HG02938 (cell line): ENCODE measurements at regions not wholly inside any gene's neighbourhood (a gene's known extent, or its start where the extent isn't known, plus 50 kb on each side); places are given as distances from the start of the nearest gene placed in this dataset.
"Not testable (repeated sequence)": the region's sequence is repeated elsewhere in the genome, so short reads cannot be mapped to it uniquely, and the experiment has no call there.

Experiments used
- ATAC-seq: cut with Tn5 transposase; IDR thresholded peaks from one replicate; pipeline ENCODE4 v1.9.1; 2021; ENCODE audit warnings: mild to moderate bottlenecking, moderate library complexity; ENCODE audit not compliant: unreplicated experiment

DNA sequence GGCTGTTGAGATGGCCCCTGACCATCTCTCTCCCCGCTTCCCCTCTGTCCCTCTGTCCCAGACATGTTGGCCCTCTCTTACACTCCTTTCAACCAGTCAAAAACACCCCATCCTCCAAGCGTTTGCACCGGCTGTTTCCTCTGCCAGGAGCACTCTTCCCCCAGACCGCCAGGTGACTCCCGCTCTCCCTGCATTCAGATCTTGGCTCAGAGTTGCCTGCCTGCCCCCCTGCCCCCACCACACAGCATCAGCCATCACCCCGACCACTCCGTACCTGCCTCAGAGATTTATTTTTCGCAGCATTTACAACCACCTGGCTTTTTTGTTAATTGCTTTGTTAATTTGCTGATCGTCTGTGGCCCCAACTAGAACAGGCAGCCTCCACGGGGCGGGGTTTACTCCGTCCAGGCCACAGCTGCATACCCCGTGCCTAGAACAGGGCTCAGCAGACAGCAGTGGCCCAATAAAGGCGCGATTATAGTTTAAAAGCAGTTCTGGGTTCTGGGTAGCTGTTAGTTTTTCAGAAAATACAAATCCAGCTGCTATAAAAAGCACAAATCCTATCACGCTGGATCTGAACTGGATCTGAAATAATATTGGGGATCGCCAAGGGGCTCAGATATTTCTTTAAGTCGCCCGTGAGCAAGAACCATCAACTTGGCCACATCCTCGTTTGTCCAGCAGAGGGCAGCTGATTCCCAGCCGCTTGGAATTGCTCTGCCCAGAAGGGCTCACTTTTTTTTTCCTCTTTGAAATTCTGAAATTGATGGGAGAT lies 173.6 kb downstream of the IRF8 start:
- no peak for ATAC-seq

DNA sequence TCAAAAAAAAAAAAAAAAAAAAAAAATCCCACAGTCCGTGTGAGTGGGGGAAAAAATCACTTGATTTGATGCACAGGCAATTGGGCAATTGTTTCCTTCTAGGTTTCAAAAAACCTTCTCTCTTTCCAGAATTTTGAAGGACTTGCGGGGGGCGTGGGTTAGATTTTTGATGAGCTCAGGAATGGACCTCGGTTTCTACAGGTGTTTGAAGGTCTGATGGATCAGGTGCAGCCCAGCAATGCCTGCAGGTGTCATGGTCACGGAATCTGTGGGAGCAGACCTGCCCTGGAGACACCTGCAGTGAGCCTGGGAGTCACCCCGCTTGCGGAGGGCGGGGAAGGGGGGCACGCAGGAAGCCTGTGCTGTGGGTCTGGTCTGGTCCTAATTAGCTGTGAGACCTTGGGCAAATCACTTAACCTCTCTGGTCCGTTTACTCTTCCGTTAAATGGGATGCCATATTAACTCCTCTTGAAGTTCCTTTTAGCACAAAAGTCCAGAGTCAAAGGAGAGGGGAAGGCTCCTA lies 174.2 kb downstream of the IRF8 start:
- ATAC-seq, result no peak

DNA sequence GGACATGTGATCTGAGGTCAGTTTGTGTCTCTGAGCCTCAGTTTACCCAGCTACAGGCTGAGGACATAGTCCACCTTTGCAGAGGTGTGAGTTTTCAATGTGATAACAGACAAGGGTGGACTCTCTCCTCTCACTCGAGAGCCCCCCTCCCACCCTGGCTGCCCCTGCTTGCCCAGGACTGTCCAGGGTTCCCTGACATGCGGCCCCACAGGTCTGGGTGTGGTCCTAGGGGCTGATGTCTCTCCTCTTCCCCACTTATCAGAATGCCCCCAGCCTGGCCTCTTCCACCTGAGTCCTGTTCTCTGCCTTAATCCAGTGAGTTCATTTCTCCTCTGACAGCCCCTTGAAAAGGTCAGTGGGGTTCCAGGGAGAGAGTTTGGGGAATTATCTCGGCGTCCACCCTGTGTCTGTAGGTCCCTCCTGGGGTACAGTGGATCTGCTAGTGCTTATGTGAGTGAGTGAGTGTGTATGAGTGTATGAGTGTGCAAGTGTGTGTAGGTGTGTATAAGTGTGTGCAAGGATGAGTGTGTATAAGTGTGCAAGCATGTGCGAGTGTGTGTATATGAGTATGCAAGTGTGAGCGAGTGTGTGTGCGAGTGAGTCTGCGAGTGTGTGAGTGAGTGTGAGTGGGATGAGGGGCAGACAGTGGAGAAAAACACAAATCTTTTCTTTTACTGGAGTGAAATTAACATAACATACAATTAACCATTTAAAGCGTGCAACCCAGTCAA lies 175.0 kb downstream of the IRF8 start:
- ATAC-seq, result no peak

DNA sequence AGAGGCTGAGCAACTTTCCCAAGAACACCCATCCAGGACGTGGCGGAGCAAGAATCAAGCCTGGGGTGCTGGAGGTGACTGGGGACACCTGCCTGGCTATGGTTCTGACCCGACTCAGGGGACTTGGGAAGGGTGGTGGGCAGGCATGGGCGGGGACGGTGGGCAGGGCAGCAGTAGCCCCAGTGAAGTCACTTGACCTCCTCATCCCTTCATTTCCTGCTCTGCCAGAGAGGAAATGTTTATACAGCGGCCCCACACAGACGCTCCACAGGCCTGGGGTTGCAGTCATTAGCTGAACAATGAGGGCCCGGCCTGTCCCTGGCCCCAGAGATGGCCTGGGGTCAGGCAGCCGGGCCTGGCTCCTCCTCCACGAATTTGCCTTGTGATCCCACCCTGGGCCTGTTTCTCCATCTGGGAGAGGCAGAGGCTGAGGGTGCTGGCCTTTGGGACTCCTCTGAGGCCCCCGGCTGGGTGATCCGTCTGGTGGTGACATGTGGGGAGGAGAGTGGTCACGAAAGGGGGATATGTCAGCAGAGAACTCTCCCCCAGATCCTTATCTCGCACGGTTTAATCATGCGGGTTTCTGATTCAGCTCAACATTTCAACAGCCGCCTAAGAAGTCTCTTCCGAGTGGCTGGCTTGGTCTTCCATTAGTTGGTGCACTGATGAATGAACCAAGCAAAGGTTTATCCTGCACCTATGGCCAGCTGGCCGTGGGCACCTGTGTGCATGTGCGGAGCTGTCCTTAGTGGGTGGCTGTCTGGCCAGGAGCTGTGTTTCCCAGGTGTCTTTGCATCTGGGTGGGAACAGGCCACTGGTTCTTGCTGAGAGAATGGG lies 175.9 kb downstream of the IRF8 start:
- ATAC-seq, result no peak

DNA sequence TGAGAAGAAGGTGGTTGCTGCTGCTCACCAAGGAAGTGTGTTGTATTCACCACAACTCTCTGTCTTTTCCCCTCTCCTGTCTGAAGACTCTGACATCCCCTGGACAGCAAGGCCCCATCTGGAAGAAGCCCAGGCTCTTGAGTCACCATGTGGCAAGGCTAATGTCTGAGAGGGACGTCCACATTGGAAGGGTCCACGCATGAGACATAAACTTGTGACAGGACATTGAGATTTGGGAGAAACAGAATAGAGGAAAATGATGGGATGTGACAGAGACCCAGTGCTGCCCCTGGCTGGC lies 176.5 kb downstream of the IRF8 start:
- no peak for ATAC-seq

DNA sequence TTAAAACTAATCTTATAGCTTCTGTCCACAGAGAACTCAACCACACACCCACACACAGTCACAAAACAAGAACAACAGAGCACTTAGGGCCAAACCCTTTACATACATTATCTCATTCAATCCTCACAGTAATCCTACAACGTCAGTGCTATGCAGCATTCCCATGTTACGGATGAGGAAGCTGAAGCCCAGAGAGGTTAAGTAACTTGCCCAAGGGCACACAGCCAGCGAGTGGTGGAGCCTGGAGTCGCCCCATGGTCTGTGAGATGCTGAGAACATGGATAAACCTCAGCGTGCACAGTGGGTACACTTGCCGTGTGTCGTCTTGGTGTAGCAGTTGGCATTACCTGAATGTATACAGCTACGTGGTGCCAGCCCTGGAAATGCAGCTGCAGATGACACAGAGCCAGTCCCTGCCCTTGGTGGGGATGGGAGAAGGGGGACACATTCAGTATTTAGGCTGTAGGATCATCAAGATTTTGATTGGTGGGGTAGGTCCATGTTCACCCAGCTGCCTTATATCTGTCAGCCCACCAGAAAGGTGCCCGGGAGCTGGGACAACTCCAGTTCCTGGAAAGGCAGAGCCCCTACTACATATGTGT lies 177.0 kb downstream of the IRF8 start:
- ATAC-seq, result no peak

DNA sequence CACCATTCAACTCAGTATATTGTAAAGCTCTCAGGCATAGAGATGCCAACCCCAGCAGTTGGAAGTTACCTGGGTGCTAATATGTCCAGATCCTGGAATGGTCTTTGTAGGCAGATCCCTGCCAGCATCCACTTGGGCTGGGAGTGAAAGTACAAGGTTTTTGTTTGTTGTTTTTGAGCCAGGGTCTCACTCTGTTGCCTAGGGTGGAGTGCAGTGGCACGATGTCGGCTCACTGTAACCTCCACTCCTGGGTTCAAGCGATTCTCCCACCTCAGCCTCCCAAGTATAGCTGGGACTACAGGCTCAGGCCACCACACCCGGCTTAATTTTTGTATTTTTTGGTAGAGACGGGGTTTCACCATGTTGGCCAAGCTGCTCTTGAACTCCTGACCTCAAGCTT lies 177.6 kb downstream of the IRF8 start:
- ATAC-seq, result no peak

DNA sequence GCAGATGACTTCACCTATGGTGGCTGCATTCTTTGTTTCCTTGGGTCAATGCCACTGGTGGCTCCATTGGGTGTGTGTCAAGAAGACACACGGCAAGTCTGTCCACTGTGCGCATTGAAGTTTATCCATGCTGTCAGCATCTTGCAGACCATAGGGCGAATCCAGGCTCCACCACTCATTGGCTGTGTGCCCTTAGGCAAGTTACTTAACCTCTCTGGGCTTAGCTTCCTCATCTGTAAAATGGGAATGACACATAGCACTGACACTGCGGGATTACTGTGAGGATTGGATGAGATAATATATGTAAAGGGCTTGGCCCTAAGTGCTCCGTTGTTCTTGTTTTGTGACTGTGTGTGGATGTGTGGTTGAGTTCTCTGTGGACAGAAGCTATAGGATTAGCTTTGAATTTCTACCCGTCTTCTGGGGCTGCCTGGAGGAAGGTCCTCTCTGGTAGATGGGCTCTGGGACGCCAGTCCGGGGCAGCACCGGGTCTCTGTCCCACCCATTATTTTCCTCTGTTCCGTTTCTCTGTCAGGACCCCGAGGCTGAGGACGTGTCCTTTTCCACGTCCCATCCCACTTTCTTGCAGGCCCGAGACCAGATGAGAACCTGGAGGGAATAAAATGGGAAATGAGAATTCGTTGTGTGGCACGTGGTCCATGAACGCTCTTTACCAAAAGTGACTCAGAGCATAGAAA lies 178.4 kb downstream of the IRF8 start:
- ATAC-seq, result no peak

DNA sequence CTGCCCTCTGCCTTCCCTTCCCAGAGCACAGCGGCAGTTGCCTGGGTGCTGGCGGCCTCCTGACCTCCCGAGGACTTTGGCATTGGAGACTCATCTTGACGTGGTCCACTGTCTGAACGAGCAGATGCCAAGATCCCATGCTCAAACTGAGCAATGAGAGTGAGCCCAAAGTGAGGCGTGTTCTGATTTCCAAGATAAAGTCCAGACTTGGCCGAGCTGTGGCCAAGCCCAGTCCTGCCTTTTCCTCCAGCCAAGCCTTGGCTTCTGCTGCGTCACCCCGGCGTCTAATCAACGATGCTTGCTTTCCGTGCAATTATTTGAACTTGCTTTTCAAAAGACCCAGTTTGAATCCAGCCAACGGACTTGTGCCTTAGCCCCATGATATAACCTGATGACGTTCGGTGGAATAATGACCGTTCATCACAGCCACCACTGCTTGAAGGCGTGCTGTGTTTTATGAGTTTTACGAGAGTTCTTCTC lies 179.2 kb downstream of the IRF8 start:
- ATAC-seq, result no peak

DNA sequence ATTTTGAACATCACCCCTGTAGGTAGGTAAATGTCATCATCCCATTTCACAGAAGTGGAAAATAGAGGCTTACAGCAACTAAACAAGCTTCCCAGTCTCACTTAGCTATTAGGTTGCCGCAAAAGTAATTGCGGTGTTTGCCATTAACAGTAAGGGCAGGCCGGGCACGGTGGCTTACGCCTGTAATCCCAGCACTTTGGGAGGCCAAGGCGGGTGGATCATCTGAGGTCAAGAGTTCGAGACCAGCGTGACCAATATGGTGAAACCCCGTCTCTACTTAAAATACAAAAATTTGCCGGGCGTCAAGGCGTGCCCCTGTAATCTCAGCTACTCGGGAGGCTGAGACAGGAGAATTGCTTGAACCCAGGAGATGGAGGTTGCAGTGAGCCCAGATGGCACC lies 179.7 kb downstream of the IRF8 start:
- ATAC-seq, result not testable (repeated sequence)

DNA sequence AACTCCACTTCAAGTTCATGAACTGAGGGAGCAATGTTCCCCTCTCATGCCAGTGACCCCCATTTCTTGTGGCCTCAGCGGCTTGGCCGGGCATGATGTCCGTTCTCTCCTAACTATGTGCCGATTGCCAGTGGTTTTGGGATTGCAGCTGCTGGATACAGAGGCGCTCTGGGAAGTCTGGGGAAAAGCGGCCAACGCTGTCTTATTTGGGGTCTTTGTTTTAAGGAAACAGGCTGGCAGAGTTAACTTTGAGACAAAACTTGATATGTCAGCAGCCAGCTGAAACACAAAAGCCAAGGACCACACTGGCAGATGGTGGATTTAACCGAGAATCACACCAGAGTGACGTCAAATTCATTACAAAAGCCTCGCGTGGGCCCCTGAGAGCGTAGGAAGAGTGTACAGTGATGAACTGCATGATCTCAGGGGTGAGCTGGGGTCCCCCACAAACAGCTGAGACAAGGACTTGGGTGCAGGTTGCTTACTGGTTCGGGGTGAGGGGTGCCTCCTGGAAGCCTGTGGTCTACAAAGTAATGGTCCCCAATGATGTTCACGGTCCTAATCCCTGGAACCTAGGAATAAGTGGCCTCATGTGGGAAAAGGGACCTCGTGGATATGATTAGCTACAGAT lies 180.4 kb downstream of the IRF8 start:
- no peak for ATAC-seq

DNA sequence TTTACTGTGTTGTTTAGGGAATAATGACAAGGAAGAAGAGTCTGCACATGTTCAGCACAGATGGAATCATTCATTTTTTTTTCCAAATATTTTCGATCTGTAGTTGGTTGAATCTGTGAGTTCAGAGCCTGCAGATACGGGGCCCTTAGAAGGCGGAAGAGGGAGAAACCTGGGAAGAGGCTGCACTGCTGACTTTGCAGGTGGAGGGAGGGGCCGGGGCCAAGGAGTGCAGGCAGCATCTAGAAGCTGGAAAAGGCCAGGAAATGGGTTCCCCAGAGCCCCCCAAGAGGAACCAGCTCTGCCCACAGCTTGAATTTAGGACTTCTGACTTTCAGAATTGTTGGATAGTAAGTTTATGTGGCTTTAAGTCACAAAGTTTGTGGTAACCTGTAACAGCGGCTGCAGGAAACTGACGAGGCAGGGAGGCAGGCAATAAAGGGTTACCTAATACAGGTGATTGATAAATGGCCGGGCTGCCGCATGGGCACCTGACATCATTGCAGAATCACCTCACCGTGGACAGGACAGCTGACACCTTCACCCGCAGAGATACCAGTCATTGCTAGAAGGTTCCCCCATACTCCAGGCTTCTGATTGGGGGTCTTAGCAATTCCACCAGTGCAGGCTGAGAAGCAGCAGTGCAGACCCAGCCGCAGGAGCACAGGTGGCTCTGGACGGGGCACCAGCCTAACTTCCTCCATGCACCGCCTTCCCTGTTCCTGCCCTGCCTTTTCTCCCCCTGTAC lies 181.3 kb downstream of the IRF8 start:
- ATAC-seq, result no peak

DNA sequence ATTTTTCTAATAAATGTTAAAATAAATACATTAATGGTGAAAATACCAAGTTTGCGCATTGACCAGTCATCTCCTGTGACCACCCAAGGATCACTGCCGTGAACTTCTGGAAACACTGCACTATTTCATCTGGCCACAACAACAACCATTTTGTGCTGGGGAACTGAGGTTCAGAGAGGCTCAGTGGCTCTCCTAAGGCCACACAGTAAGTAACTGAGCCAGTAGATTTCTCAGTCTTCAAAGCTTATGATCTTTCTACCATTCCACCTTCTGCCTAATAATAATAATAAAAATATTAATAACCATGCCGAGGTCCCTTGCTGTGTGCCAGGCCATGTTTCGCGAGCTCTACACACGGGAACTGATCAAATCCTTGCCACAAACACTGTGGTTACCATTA lies 182.0 kb downstream of the IRF8 start:
- ATAC-seq, result no peak

DNA sequence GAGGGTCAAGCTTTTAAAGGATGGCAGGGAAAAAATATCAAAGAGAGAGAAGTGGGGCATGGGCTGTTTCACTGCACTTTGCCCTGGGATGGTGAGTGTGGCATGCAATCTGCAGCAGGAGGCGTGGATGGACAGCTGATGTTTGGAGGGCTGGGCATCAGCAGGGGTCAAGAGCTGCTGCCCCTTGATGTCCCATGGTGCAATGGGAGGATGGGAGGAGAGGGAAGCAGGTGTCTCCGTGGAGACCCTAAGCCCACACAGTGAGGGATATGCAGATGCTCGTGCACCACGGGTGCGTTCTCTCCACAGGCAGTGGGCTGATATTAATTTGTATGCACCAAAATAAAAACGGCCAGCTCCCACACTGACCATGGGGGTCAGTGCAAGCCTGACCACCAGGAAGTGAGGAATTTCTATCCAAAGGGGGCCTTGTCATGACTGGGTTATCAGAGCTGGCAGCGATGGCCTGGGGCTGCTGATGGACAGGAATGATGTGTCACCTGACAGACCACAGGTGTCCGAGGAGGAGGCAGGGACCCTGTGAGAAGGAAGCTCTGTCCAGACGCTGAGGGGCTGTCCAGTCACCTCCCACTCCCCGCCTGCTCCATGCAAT lies 183.6 kb downstream of the IRF8 start:
- ATAC-seq, result no peak

DNA sequence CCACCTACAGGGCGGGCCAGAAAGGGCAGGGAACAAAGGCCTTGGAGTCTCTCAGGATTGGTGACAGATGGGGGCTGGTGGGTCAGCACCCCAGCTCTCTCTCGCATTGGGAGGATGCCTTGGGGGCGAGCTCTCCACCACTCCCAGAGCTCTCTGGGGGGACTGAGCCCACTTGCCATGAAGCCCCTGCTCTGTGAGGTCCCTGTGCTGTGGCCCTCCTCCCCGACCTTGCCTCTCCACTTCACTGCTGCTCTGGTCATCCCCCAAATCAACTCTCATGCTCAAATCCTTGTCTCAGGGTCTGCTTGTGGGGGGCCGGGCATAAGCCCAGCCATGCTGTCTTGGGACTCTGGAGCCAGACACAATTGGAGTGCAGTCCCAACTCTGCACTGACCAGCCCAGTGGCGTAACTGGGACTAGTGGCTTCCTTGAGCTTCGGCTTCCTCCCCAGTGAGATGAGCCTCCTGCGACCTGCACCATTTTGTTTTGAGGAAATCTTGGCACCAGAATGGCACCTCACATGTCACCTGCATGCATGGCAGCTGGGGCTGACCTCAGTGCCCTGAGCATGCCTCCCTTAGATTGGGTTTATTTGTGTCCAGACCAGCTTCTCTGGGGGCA lies 184.5 kb downstream of the IRF8 start:
- no peak for ATAC-seq

DNA sequence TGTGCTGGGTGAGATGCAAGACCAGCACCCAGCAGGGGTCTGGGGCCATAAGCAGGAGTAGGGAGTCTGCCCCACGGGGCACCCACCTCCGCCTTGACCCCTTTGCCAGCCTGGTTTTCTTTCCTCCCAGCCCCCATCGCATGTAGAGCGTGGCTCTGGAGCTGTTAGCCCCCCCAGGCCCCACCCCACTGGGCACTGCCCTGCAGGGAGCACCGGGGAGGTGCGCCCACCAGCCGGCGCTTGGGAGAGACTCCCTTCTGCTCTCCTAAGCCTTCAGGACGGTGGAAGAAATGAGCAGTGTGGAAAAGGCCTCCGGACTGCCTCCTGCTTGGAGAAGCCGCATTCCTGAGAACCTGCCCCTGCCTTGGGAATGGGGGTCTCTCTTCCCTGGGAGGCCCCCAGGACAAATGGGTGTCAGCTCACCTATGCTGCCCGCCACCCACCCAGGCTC lies 186.2 kb downstream of the IRF8 start:
- ATAC-seq, result no peak

DNA sequence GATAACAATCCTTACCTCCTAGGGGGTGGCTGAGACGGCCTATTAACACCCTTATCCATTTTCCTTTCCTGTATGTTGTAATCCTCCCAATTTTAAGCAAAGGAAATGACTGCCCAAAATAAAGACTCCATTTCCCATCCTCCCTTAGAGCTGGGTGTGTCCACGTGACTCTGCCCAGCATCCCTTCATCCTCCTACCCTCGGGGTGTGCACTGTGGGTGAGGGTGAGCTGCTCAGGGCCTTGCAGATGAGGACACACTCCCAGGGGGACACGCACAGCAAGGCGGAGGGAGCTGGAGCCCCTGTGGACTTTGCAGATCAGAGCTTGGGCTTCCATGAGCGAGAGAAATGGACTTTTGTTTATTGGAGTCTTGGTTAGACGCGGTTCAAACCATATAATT lies 186.8 kb downstream of the IRF8 start:
- ATAC-seq, result no peak

DNA sequence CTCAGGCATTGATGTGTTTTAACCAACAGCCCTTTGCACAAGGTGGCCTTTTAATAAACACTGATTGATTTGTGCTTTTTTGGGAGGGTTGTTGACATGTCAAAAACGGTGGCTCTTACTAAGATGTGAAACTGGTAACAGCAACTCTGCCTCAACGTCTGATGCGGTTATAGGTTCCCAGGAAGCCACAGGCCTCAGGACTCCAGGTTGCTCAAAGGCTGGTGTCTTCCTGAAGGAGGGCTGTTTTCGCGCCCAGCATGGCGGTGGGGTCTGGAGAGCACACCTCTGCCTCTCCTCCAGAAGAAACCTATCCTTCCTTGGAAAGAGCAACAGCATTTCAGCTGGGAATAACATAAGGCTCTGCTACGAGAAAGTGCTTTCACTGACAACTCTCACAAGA lies 187.5 kb downstream of the IRF8 start:
- ATAC-seq, result no peak
